Uterus (tissue), 2 donors: ENCODE measurements at regions not wholly inside any gene's neighbourhood (a gene's known extent, or its start where the extent isn't known, plus 50 kb on each side); places are given as distances from the start of the nearest gene placed in this dataset.

Source experiments
- POLR2A ChIP-seq, 2 donors: fragments of 450-650 bp; IDR thresholded peaks; one replicate each; pipeline ENCODE4 v1.6.1; 2016; ENCODE audit warnings: antibody characterized with exemption in 2 of 2, mild to moderate bottlenecking in 1 of 2, moderate library complexity in 1 of 2
- TF ChIP-seq, protein P1 (sequence below), 4 experiments: fragments of 200-600 bp in 2 of 4; fragments of 450-650 bp in 2 of 4; sonication (generic) in 2 of 4; IDR thresholded peaks; one replicate each; pipeline ENCODE4 v1.5.1; 2016 to 2019; ENCODE audit warnings: antibody characterized with exemption in 4 of 4, mild to moderate bottlenecking in 2 of 4, moderate library complexity in 1 of 4

DNA sequence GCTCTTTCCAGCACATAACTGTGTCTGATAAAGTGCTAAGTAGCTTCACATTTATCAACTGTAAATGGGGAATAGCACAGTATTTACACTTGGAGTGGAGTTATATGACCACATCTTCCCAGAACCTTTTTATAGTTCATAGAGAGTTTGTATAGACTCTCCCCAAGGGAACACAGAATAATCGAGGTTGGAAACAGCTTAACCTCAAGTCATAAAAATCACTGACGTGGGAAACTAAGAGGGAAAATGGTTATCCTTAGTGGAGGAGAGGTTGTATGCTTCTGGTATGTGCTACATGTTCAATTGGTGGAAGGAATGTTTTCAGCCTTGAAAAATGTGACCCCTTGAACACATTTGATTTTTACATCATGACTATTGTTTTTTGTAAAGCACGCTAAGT is 167.9 kb upstream of the KIAA1217 start:
- TF ChIP-seq, protein P1, sequence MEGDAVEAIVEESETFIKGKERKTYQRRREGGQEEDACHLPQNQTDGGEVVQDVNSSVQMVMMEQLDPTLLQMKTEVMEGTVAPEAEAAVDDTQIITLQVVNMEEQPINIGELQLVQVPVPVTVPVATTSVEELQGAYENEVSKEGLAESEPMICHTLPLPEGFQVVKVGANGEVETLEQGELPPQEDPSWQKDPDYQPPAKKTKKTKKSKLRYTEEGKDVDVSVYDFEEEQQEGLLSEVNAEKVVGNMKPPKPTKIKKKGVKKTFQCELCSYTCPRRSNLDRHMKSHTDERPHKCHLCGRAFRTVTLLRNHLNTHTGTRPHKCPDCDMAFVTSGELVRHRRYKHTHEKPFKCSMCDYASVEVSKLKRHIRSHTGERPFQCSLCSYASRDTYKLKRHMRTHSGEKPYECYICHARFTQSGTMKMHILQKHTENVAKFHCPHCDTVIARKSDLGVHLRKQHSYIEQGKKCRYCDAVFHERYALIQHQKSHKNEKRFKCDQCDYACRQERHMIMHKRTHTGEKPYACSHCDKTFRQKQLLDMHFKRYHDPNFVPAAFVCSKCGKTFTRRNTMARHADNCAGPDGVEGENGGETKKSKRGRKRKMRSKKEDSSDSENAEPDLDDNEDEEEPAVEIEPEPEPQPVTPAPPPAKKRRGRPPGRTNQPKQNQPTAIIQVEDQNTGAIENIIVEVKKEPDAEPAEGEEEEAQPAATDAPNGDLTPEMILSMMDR (IDR thresholded peaks at IDR 0.05), result no peak
- no peak for TF ChIP-seq POLR2A (IDR thresholded peaks at IDR 0.05)
